HG03558 (cell line): ENCODE measurements at regions not wholly inside any gene's neighbourhood (a gene's known extent, or its start where the extent isn't known, plus 50 kb on each side); places are given as distances from the start of the nearest gene placed in this dataset.

Experiments
- ATAC-seq: cut with Tn5 transposase; IDR thresholded peaks from one replicate; pipeline ENCODE4 v1.9.1; 2021; ENCODE audit warnings: moderate number of reproducible peaks; ENCODE audit not compliant: unreplicated experiment; ENCODE audit errors: extremely low read depth

GRCh38 chr1:194289569-194290266 lies 1103.3 kb upstream of the B3GALT2 start:
- peak; percentile 97 for ATAC-seq

DNA sequence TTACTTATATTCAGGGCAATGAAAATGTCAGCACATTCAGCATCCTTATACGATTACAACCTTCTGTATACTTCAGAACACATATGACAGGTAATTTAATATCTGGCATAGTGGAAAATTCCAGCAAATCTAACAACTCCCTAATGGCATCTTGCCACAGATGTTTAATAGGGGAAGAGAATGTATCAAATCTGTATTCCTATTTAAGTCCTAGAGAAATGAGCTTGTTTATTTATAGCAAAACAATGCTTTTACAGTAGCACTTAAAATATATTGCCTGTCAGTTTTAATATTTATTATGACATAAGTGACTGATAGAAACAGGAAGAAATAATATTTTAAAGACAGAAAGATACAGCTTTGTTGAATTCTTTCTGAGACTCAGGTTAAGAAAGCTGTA lies 1101.8 kb upstream of the B3GALT2 start:
- ATAC-seq, result no peak

DNA sequence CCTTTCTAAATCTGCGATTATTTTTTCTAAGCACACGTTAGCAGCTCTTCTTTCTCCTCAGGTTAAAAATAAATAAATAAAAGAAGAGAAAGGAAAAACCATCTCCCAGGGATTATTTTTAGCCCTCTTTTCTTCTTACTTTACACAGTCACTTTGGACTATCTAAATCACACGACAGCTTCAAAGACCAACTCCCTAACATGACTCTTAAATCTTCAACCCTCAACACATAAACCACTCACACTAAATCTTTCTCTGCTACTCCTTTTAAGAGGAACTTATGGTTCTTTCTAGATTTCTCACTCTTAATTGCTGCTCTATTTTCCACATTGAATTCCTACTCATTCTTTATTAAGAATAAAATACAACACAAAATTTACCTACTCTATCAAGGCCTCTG lies 1095.0 kb upstream of the B3GALT2 start:
- no peak for ATAC-seq

DNA sequence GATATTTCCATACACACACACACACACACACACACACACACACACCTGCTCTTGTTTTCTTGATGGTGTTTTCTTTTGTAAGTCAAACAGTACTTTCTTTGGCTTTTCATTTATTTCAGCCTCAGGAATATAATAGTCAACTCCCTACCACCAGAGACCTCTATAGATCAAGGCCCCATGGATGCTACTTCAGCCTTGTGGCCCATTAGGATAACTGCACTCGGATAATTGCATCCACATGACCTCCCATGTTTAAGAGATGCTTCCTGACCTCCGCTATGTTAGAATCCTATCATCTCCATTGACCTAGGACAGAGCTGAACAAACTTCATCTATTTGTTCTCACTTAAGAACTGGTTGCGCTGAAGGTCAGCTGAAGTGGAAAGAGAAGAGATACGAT lies 1094.0 kb upstream of the B3GALT2 start:
- ATAC-seq, result no peak

DNA sequence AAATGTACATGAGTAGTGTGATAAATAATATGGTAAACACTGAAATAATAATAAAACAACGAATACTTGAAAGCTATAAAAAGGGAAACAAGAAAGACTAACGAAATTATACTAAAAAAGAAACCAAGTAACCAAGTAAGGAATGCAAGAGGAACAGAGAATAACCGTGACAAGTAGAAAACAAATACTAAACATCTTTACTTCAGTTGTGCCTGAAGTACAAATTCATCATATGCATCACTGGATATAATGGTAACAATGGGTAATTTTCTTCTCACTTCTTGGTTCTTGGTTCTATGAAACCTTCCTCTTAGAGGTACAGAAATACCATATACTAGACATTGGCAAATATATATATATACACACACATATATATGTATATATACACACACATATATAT lies 1093.6 kb upstream of the B3GALT2 start:
- peak; percentile 63 for ATAC-seq

DNA sequence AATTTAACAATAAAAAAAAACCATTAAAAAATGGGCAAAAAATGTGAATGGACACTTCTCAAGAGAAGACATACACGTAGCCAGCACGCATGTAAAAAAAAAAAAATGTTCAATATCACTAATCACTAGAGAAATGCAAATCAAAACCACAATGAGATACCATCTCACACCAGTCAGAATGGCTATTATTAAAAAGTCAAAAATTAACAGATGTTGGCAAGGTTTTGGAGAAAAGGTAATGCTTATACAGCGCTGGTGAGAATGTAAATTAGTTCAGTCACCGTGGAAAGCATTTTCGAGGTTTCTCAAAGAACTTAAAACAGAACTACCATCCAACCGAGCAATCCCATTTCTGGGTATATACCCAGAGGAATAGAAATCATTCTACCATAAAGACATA lies 1091.5 kb upstream of the B3GALT2 start:
- peak; percentile 61 for ATAC-seq

DNA sequence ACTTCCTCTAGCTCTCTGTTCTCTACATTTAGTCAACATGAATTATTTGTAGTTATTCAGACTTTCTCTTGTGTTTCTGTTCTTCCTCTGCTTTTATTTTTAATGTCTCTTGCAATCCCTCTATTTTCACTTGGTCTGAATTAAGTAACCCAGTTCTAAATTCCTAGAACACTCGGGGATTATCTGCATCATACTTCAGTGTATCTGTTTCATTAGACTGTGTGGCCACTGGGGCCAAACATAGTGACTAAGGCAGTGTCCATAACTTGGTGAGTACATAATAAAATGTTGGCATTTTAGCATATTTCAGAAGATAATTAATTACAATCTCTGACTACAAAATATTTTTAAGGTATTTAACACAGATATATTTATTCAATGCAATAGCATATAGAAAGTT lies 1087.2 kb upstream of the B3GALT2 start:
- ATAC-seq, result no peak

- ATAC-seq, result no peak
Measured at GRCh38 chr1:194268839-194269238, 1082.4 kb upstream of the B3GALT2 start.

- no peak for ATAC-seq
Measured at GRCh38 chr1:194267021-194267420, 1080.6 kb upstream of the B3GALT2 start.

DNA sequence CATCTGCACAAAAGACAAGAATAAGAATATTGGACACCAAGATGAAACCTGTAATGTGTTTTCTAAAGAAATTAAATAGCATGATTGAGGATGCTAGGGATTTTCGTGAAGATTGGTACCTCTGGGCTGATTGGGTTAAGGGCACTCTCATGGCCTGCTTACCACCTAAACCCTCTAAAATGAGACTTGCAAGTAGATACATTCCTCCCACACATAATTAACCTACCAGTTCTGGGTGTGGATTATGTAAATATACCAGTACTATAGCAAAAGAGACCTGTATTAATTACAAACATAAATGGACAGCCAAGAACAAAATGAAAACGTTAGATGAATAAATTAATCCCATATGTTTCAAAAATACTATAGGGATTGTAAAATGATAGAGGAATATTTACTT lies 1069.6 kb upstream of the B3GALT2 start:
- no peak for ATAC-seq

GRCh38 chr1:194252199-194252598 lies 1065.8 kb upstream of the B3GALT2 start:
- no peak for ATAC-seq

GRCh38 chr1:194241215-194241614 lies 1054.8 kb upstream of the B3GALT2 start:
- no peak for ATAC-seq

DNA sequence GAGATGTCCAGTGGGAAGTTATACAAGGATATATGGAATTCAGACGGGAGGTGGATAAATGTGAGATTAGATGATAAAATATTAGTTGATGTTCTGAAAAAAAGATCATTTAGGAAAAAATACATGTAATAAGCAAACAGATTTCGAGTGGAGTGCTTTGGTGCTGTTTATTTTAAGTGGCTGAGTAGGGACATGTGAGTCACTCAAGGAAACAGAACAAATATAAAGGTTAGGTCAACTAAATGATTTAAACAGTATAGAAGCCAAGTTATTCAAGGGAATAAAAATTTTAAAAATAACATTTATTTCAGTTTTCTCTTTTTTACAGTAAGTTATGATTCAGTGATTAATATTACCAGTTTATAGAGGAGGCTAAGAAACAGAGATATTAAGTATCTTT lies 1046.7 kb upstream of the B3GALT2 start:
- no peak for ATAC-seq

DNA sequence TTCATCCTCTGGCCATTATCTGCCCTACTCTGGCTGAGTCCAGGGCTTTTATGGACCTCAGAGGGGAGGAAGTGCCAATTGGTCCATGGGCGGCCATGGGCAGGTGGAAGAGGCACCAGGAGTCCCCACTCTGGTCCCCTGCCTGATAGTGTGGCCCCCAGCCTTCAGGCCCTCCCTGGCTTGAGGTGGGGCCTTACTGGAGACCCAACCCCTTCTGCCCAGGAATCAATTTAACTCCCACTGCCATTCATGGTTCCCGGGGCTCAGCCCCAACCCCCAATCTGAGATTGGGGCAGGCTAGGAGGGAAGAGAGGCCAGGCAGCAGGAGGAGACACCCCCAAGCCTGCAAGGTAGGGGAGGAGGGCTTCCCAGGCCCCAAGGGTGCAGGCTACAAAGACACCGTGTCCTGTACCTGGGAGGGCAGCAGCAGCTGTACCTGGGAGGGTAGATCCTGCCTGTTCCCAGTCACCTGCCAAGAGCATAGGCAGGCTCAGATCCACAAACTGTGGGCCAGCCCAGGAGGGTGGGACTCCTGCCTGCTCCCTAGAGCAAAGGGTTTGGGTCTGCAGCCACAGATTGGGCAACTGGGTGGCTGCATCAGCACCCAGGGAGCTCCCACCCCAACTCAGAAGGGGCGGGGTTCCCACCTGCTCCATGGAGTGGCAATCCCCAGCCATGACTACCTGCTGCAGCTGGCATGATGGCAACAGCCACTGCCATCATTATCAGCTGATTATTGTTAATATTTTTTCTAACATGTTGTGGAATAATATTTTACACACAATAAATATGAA lies 1044.1 kb upstream of the B3GALT2 start:
- no peak for ATAC-seq

DNA sequence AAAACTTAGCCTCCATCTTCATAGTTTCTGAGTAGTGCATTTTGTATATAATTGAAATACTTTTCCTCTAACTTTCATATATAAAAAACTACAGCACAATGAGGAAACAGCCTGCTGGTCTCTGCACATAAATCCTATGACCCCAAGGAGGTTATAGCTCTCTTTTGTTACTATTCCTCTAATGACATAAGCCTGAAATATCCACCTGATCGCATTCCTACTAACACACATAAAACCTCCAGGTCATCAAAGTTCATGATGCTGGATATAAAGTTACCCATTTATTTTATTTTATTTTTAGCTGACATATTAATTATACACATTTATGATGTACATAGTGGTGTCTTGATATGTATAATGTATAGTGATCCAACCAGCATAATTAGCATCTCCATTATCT lies 1042.0 kb upstream of the B3GALT2 start:
- ATAC-seq, result no peak

GRCh38 chr1:194227161-194227560 lies 1040.7 kb upstream of the B3GALT2 start:
- no peak for ATAC-seq

DNA sequence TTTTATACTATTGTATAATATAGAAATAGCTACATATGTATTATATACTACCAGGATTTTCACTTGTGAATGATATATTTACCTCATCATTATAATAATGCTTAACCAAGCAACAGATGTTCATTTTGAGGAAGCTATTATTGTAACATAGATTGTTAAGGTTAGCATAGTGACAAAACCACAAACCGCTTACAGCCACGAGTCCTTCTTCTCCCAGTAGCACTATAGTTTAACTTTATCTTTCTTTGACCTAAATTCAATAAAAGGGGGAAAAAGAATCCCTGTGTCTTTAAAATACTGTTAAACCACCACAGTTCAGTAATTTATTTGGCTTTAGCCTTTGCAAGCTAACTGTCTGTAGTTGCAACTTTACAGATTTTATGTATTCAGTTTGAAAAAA lies 1039.4 kb upstream of the B3GALT2 start:
- ATAC-seq, result peak; percentile 96

DNA sequence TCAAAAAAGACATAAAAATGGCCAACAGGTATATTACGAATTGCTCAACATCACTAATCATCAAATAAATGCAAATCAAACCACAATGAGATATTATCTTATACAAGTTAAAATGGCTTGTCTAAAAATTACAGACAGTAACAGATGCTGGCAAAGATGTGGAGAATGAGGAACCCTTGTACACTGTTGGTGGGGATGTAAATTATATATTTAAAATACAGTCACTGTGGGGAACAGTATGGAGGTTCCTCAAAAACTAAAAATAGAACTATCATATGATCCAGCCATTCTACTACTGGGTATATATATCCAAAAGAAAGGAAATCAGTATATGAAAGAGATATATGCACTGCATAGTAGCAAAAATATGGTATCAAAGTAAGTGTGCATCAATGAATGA lies 1037.2 kb upstream of the B3GALT2 start:
- no peak for ATAC-seq

GRCh38 chr1:194215448-194215847 lies 1029.0 kb upstream of the B3GALT2 start:
- ATAC-seq, result no peak

GRCh38 chr1:194214735-194215134 lies 1028.3 kb upstream of the B3GALT2 start:
- no peak for ATAC-seq

- no peak for ATAC-seq
Measured at GRCh38 chr1:194209920-194210319, 1023.5 kb upstream of the B3GALT2 start.

GRCh38 chr1:194208674-194209073 lies 1022.3 kb upstream of the B3GALT2 start:
- ATAC-seq, result no peak
